Pulmonary artery endothelial cell (primary cell): ENCODE measurements at regions not wholly inside any gene's neighbourhood (a gene's known extent, or its start where the extent isn't known, plus 50 kb on each side); places are given as distances from the start of the nearest gene placed in this dataset.
"Not testable (repeated sequence)": the region's sequence is repeated elsewhere in the genome, so short reads cannot be mapped to it uniquely, and the experiment has no call there.

Source experiments
- DNase-seq: peaks from one replicate; pipeline ENCODE4 v3.0.0-alpha.2; 2011; ENCODE audit warnings: low read depth, low spot score

GRCh38 chr10:23742807-23743206 lies 303.9 kb downstream of the OTUD1 start:
- DNase-seq: no peak

DNA sequence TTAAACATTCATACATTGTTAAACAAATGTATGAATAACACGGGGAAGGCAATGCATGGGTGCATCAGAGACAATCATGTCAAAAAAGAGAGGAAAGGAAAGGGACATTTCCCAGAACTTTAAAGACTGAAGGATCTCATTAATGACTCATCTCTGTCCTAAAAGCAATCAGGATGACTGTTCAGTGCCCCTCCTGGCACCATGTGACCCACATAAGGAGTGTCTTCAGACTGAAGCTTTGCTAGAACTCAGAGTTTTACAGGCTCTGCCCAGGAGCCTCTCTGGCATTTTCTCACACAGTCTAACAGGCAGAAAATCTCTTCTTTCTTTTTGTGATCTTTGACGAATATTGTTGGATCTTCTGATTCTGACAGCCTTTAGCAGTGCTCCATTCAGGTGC lies 315.3 kb downstream of the OTUD1 start:
- DNase-seq: no peak

DNA sequence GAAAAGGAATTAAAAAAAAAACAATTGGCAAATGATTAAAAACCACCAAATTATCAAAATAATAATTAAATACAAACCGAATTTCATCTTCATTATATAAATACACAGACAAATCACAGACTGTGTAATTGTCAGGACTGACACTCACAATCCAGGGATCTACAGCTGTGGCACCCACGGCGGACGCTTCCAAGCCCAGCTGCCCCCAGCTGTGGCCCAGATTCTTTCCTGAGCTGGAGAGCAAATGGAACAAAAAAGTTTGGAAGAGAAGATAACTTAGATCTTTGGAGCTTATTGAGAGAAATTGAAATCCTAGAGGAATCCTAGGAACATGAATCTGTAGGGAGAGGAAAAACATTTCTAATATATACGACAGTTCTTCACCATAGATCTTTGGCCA lies 316.1 kb downstream of the OTUD1 start:
- no peak for DNase-seq

GRCh38 chr10:23755556-23755955 lies 316.7 kb downstream of the OTUD1 start:
- no peak for DNase-seq

DNA sequence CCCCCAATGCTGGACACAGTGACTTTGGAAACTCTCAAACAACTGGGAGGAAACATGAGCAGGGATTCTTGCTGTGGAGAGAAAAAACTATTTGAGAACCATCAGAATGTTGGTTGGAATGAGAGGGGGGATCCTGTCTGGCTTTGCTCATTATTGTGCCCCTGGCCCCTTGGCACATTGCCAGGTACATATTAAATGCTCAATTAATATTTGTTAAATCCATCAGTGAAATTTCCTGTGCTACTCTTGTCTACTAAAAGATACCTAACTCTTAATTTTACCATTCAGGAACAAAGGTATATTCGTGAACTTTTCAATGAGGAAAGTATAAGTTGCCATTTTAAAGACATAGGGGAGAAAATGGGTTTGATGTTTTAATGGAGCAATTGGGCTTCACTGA lies 329.4 kb downstream of the OTUD1 start:
- DNase-seq: no peak

DNA sequence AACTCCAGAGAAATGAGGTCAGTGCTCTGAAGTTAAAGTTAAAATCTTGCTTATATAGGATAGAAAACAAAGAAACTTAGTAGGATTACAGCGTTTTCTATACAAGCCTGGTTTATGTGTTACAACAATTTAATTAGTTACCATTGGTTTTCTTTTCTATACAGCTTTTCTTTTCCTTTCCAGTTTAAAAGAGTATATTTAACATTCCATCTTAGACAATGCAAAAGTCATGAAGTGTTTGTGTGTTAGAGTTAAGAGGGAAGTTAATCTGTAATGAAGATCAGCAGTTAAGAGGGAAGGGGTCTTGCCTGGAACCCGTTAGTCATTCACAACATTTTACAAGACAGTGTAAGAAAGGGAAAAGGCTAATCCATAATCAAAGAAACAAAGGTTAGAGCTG lies 338.3 kb downstream of the OTUD1 start:
- no peak for DNase-seq

GRCh38 chr10:23779301-23779700 lies 340.4 kb downstream of the OTUD1 start:
- DNase-seq: no peak

GRCh38 chr10:23780331-23780730 lies 341.5 kb downstream of the OTUD1 start:
- no peak for DNase-seq

DNA sequence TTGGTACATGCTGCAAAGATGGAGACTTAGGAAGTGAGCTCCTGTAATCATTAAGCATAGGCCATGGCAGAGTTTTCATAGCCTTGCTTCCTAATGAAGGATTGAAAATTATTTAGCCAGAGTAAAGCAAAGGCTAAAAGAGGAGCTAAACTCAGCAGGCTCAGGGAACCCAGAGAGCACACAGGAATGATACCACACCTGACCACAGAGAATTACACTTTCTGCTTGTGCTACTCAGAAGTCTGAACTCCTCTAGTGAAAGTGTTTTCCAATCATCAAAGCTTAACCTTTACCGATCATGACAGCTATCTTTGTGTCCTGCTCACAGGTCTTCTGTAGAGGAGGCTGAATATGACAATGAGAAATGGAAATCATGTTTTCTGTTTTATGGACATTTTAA lies 347.7 kb downstream of the OTUD1 start:
- DNase-seq: no peak

DNA sequence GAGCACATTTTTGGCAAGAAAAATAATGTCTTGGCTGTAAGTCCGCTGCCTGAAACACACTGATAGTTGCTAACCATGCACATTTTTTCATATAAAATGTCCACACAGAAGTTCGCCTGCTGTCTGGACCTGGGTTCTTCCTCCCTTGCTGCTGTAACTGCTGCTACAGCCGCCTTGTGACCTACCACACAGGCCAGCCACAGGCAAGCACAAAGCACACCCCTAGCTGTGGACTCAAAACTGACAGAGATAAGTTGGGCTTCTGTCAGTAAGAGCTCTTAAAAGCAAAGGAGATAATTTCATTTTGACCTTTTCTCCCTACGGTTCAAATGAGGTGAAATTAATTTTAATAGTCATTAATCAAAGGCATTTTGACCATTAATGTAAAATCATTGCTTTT lies 354.7 kb downstream of the OTUD1 start:
- DNase-seq: no peak

- not testable (repeated sequence) for DNase-seq
Measured at GRCh38 chr10:23797452-23797851, 358.6 kb downstream of the OTUD1 start.

DNA sequence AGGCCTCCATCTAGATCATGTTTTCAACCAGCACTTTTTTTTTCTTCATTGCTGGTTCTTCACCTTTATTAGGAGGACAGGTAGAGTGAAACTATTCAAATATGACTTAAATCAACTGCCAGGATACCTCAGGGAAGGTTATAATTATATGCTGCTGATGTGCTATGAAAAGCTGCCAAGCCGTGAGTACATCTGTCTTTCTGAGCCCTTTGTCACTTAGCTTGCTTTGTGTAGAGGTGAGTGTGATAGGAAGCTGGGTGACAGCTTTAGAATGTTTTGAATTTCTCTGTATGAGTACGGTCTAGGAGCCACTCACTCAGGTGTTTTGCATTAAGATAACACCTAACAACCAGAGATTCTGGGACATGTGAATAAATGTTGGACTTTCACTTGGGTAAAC lies 365.2 kb downstream of the OTUD1 start:
- DNase-seq: no peak

- no peak for DNase-seq
Measured at GRCh38 chr10:23813687-23814086, 374.8 kb downstream of the OTUD1 start.

GRCh38 chr10:23818484-23818883 lies 379.6 kb downstream of the OTUD1 start:
- DNase-seq: no peak

- no peak for DNase-seq
Measured at GRCh38 chr10:23820792-23821191, 381.9 kb downstream of the OTUD1 start.

GRCh38 chr10:23824822-23825221 lies 384.1 kb upstream of the KIAA1217 start:
- no peak for DNase-seq

DNA sequence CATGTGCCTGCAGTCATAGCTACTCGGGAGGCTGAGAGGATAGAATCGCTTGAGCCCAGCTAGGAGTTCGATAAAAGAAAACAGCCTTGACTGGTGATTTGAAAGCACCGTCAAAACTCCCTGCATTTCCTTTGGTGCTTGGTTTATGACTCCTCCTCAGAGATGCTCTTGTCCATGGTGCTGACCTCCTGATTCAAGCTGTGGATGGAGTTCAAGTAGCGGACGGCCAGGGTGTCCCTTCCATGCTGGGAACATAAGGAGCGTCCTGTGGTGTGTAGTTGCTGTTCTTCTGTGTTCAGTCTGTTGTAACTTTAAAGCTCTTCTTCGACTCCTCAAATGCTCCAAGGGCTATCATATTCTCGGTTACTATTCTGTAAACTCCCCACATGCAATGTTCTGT lies 382.5 kb upstream of the KIAA1217 start:
- no peak for DNase-seq

- DNase-seq: no peak
Measured at GRCh38 chr10:23829556-23829955, 379.4 kb upstream of the KIAA1217 start.

DNA sequence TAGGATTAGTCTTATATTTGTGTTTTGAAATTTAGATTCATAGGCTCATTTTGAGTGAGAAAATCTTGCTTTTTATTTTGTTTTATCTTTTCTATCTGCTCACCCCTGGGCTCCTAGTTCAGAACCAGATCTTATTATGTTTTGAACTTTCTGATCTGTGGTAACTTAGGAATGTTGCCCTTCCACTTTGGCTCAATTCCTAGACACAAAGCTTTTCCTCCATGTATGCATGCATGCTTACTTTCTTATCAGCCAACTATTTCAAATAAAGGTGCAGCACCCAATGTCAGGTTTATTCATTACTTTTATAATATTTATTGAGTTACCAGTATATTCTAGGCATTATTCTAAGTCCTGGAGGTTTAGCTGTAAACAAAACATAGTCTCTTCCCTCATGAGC lies 374.8 kb upstream of the KIAA1217 start:
- DNase-seq: no peak

DNA sequence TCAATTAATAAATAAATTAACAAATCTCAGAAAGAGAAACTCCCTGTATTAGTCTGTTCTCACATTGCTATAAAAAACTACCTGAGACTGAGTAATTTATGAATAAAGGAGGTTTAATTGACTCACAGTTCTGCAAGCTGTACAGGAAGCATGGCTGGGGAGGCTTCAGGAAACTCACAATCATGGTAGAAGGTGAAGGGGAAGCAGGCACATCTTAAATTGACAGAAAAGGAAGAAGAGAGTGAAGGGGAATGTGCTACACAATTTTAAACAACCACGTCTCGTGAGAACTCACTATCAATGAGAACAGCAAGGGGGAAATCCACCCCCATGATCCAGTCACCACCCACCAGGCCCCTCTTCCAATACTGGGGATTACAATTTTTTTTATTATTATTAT lies 358.3 kb upstream of the KIAA1217 start:
- DNase-seq: no peak

DNA sequence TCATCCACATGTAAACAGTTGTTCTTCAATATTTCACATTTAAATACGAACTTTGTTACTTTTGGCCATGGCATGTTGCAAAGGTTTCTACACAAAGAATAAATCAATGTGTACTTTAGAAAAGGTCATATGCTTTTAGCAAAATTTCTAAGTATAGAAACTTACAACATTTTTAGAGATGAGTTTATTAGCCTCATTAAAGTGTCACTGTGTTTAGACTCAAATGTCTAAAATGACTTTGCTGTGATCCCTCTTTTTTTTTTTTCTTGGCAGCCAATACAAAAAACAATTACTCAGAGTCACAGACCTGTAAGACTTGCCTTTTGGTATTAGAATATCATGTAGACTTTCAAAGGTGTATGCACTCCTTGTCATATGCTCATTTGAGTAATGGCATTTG lies 349.3 kb upstream of the KIAA1217 start:
- no peak for DNase-seq

DNA sequence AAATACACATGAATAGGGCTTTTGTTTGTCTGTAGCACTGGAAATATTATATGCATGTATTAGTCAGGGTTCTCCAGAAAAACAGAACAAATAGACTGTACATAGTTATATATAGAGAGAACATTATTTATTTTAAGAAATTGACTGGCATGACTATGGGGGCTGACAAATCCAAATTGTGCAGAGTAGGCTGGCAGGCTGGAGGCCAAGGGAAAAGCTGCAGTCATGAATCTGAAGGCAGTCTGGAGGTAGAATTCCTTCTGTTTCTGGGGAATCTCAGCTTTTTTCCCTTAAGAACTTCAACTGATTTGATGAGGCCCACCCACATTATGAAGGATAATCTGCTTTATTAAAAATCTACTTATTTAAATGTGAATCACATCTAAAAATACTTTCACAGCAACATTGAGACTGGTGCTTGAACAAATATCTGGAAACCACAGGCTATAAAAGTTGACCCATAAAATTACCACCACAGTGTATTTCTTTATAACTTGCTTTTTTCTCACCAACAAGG lies 344.2 kb upstream of the KIAA1217 start:
- no peak for DNase-seq

DNA sequence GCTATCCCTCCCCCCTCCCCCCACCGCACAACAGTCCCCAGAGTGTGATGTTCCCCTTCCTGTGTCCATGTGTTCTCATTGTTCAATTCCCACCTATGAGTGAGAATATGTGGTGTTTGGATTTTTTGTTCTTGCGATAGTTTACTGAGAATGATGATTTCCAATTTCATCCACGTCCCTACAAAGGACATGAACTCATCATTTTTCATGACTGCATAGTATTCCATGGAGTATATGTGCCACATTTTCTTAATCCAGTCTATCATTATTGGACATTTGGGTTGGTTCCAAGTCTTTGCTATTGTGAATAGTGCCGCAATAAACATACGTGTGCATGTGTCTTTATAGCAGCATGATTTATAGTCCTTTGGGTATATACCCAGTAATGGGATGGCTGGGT lies 342.0 kb upstream of the KIAA1217 start:
- not testable (repeated sequence) for DNase-seq

DNA sequence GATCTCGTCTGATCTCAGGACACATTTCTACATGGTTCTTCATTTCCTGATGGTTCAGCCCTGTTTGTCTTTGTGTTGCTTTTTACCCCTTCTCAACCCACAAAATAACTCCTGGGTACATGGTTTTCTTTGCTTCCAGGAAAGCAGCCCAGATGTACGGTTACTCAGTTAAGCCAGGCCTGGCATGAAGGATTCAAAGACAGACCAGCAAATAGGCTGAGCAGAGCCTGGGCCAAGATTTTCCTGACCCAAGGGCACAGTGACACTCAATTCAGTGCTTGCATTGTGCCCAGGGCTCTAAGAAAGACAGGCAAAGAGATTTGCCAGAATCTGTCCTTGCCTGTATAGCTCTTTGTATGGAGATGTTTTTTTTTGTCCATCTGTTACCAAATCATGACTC lies 340.8 kb upstream of the KIAA1217 start:
- no peak for DNase-seq
